Gastroesophageal sphincter (tissue), 3 donors: ENCODE measurements at regions not wholly inside any gene's neighbourhood (a gene's known extent, or its start where the extent isn't known, plus 50 kb on each side); places are given as distances from the start of the nearest gene placed in this dataset.

Source experiments
- POLR2A ChIP-seq, 2 donors: fragments of 450-650 bp; IDR thresholded peaks; one replicate each; pipeline ENCODE4 v1.6.1; 2017; ENCODE audit warnings: antibody characterized with exemption in 2 of 2, mild to moderate bottlenecking in 2 of 2, moderate library complexity in 1 of 2
- TF ChIP-seq, protein P1 (sequence below), 4 experiments: fragments of 200-600 bp in 2 of 4; fragments of 450-650 bp in 2 of 4; sonication (generic) in 1 of 4; IDR thresholded peaks; one replicate each; pipeline ENCODE4 v1.5.1; 2017 to 2019; ENCODE audit warnings: antibody characterized with exemption in 4 of 4, mild to moderate bottlenecking in 2 of 4, moderate library complexity in 2 of 4

DNA sequence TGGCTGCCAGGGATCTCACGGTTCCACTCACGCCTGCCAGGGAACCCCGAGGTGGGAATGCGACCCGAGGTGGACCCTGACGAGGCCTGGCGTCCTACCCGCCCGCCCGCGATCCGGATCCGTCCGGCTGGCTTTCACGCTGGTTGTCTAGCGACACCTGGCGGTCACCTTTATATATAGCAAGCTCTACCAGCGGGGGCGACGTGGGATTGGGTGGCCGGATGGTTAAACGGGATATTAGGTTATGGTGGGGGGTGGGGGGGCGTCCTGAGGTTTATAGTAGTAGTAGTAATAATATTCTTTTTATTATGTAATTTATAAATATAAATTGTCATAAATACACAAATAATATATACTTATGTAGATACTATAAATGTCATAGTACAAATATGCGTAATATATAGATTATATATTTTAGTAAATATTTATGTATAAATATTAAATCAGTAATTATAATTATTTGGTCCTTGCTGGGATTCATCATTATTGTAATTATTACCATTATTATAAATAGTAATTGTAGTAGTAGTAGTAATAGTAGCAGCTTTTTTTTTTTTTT is 136.9 kb downstream of the KCNJ12 start:
- no peak for TF ChIP-seq POLR2A (IDR thresholded peaks at IDR 0.05)
- TF ChIP-seq, protein P1, sequence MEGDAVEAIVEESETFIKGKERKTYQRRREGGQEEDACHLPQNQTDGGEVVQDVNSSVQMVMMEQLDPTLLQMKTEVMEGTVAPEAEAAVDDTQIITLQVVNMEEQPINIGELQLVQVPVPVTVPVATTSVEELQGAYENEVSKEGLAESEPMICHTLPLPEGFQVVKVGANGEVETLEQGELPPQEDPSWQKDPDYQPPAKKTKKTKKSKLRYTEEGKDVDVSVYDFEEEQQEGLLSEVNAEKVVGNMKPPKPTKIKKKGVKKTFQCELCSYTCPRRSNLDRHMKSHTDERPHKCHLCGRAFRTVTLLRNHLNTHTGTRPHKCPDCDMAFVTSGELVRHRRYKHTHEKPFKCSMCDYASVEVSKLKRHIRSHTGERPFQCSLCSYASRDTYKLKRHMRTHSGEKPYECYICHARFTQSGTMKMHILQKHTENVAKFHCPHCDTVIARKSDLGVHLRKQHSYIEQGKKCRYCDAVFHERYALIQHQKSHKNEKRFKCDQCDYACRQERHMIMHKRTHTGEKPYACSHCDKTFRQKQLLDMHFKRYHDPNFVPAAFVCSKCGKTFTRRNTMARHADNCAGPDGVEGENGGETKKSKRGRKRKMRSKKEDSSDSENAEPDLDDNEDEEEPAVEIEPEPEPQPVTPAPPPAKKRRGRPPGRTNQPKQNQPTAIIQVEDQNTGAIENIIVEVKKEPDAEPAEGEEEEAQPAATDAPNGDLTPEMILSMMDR (IDR thresholded peaks at IDR 0.05), result peak; percentile 81 to 87 (median 84)
